GM18870 (cell line): ENCODE measurements at regions not wholly inside any gene's neighbourhood (a gene's known extent, or its start where the extent isn't known, plus 50 kb on each side); places are given as distances from the start of the nearest gene placed in this dataset.

Experiments
- ATAC-seq: cut with Tn5 transposase; IDR thresholded peaks from one replicate; pipeline ENCODE4 v1.9.1; 2021; ENCODE audit warnings: moderate library complexity; ENCODE audit not compliant: unreplicated experiment

DNA sequence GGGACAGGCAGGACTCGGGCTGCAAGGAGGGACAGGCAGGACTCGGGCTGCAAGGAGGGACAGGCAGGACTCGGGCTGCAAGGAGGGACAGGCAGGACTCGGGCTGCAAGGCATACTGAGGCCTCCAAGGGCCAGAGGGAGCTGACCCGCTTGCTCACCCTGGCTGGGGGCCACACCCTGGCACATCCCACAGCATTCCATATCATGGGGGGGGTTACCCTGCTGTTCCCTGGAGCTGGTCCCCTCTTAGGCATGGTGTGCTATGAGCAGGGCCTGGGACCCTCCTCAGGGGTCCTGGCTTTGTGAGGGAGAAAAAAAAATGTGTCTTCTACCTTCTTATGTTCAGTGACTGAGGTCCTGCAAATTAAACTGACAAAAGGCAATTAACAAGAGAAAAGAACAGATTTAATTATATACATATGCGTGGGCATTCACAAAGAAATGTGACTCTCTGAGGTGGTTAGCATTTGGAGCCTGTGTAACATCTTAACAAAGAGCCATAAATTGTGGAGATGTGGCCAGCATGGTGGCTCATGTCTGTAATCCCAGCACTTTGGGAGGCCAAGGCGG lies 97.6 kb upstream of the ALDH1A3 start:
- ATAC-seq: no peak

GRCh38 chr15:100783291-100783690 lies 96.3 kb upstream of the ALDH1A3 start:
- ATAC-seq: no peak

GRCh38 chr15:100783760-100784492 lies 95.7 kb upstream of the ALDH1A3 start:
- no peak for ATAC-seq

DNA sequence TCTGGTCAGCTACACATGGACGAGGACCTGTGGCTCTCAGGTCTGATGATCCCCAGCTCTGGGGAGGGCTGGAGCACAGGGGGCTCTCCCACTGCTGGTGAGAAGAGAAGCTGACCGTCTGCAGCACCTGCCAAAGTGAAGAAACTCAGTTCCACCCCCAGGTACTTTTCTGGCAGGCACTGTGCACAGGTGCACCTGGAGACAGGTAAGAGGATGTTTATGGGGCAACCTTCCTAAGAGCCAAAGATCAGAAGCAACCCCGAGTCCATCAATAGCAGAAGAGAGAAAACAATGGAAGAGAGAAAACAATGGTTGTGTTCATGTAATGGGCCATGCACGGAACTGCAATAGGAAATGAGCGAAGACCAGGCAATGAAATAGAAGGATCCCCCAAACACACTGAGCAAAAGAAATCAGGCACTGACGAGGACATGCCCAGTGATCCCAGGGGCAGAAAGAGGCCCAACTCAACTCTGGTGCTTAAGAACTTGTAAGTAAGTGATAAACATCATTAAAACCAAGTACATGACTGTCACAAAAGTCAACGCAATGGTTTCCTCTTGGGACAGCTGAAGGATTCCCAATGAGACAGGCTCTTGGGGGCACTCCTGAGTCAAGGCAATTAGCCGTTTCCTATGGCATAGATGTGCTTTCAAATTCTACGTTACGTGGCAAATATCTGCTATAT lies 95.0 kb upstream of the ALDH1A3 start:
- ATAC-seq: no peak

DNA sequence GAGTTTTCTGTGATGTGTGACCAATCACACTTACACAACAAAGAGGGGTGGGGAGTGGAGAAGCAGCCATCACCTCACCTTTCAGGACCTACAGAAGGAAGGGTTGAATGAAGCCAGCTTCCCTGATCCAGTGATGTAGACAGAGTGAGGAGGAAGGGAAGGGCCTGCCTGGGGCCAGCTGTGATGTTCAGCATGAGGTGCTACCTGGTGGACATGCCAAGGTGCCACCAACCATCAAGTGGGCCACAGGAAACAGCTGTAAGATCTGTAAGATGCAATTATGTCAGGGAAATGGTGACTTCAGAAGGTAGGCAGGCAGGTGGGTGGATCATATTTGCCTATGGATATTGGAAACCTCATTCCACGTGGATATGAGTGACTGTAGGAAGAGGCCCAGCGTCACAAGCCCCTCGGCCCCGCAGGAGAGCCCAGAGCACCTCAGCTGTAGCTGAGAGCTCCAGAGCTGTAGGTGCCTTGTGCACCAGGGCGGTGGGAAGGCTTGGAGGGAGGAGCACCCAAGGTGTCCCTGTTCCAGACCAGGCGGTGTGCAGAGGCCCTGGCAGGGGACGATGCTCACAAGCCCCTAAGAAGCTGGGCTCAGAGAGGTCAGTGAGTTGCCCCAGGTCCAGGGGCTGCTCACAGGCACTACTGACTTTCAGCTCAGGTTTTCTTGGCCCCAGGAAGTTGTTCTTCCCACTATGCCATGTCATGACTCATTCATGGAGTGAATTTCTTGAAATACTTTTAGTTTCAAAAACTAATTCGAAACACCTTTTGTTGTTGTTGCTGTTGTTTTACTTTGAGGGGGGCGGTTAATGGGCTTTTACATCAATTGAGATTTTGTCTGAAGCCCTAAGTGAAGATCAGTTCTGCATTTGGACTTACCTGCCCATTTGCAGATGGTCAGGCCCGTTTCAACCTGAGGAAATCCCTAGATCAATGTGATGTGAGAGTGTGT lies 94.2 kb upstream of the ALDH1A3 start:
- ATAC-seq: no peak

DNA sequence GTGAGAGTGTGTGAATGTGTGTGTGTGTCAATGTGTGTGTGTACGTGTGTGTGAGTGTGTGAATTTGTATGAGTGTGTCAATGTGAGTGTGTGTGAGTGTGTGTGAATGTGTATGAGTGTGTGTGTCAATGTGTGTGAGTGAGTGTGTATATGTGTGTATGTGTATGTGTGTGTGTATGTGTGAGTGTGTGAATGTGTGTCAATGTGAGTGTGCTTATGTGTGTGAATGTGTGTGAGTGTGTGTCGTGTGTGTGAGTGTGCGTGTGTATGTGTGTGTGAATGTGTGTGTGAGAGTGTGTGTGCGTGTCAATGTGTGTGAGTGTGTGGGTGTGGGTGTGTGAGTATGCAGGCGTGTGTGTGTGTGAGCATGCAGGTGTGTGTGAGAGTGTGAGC lies 93.5 kb upstream of the ALDH1A3 start:
- no peak for ATAC-seq

GRCh38 chr15:100786901-100787566 lies 92.6 kb upstream of the ALDH1A3 start:
- ATAC-seq: no peak

- no peak for ATAC-seq
These were observed 91.8 kb upstream of the ALDH1A3 start for GRCh38 chr15:100787567-100788417.

DNA sequence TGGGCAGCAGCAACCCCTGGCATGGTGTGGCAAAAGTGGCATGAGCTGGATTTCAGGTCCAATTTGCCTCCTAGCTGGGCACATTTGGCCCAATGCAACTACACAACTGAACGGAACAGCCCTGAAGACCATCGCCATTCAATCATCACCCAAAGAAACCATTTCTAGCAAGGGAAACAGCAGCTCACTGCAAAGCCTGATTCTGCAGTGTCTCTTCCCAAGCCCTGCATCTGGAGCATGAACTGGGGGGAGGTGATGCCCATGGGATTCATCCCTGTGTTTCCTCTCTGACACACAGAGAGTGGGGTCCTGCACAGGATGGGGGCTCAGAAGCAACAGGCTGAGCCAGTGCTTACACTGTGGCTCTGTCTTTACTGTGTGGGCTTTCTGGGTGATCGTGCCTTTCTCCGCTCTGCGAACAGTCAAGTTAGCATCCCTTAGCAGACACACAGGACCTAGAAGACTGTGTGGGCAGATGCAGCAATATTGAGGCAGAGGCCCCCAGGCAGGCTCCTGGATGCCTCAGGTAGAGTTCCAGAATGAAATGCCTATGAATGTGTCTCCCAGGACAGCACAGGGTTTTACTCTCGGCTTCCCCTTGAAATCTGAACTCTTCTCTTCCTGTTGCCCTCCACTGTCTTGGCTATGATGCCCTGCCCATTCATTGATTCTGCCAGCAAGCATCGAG lies 91.1 kb upstream of the ALDH1A3 start:
- ATAC-seq: no peak

- no peak for ATAC-seq
These were observed 88.8 kb upstream of the ALDH1A3 start for GRCh38 chr15:100790786-100791265.

DNA sequence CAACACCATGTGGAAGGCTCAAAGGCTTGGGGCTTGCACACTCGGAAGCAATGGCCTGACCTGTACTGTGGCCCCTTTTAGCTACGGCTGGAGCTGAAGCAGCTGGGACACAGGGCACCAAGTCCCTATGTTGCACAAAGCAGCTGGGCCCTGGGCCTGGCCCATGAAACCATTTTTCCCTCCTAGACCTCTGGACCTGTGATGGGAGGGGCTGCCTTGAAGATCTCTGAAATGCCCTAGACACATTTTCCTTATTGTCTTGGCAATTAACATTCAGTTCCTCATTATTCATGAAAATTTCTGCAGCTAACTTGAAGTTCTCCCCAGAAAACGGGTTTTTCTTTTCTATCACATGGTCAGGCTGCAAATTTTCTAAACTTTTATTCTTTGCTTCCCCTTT lies 85.6 kb upstream of the ALDH1A3 start:
- no peak for ATAC-seq

DNA sequence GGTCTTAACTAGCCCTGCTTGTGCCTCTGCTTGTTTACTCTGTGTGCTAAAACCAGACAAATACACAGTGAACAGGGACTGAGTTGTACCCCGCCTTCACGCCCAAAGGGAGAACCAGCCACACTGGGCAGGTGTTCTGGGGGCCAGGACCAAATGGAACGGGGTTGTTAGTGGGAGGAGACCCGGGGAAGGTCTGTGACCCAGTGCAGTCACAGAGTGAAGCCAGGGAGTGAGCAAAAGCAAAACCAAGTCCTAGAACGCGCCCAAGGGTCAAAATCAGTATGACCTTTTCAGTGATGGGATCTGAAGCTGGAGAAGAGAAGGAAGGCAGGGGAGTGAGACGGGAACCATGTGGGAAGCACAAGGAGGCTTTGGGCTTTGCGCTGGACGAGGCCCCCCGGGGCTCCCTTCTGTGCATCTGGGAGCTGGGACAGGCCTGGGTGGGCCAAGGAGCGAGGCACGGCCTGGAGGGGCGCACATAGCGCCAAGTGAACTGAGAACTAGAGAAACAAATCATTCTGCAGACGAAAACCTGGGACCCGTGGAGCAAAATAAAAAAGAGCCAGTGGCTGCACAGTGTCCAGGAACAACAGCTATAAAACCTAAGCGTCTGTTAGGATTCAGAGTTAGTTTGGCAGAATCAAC lies 78.3 kb upstream of the ALDH1A3 start:
- ATAC-seq: no peak

- ATAC-seq: no peak
These were observed 77.0 kb upstream of the ALDH1A3 start for GRCh38 chr15:100802421-100803170.

- no peak for ATAC-seq
These were observed 76.5 kb upstream of the ALDH1A3 start for GRCh38 chr15:100803171-100803440.

- ATAC-seq: no peak
These were observed 73.5 kb upstream of the ALDH1A3 start for GRCh38 chr15:100806157-100806556.

- no peak for ATAC-seq
These were observed 72.6 kb upstream of the ALDH1A3 start for GRCh38 chr15:100807028-100807427.

- ATAC-seq: no peak
These were observed 70.9 kb upstream of the ALDH1A3 start for GRCh38 chr15:100808691-100809090.

- ATAC-seq: no peak
These were observed 70.5 kb upstream of the ALDH1A3 start for GRCh38 chr15:100809151-100809550.
